ENCODE measurements at regions not wholly inside any gene's neighbourhood (a gene's known extent, or its start where the extent isn't known, plus 50 kb on each side); places are given as distances from the start of the nearest gene placed in this dataset.

- TF ChIP-seq POLR2A (IDR thresholded peaks at IDR 0.05) = no peak
- no peak for TF ChIP-seq CTCF (IDR thresholded peaks at IDR 0.05)
- TF ChIP-seq POLR2AphosphoS5 (IDR thresholded peaks at IDR 0.05) = no peak
Measured at GRCh38 chr18:70520867-70521266, 232.0 kb downstream of the SOCS6 start.
